Kidney (tissue), 13 donors: ENCODE measurements at regions not wholly inside any gene's neighbourhood (a gene's known extent, or its start where the extent isn't known, plus 50 kb on each side); places are given as distances from the start of the nearest gene placed in this dataset.
"Not testable (repeated sequence)": the region's sequence is repeated elsewhere in the genome, so short reads cannot be mapped to it uniquely, and the experiment has no call there.

Experiments
- DNase-seq, 5 donors: peaks; one replicate each; pipeline ENCODE4 v3.0.0-alpha.2; 2013 to 2020
- FAIRE-seq: peaks from 2 replicates; lab custom pipeline; 2012; peaks lifted over from hg19 to GRCh38; lab: Jason Lieb, UNC
- H3K27ac ChIP-seq, 2 donors: one replicate each; pipeline ENCODE4 v1.7.0; 2013; ENCODE audit warnings: low read depth in 2 of 2, low read length in 2 of 2, inconsistent platforms in 1 of 2
- H3K27me3 ChIP-seq: one replicate; pipeline ENCODE4 v1.7.1; 2013; ENCODE audit warnings: low read length, inconsistent platforms; ENCODE audit not compliant: control insufficient read depth, insufficient read depth
- H3K36me3 ChIP-seq, 3 donors: one replicate each; pipeline versions ENCODE4 v1.7.0 to v1.7.1; 2013; ENCODE audit warnings: low read length in 3 of 3, control low read depth in 1 of 3, inconsistent platforms in 1 of 3; ENCODE audit not compliant: insufficient read depth in 3 of 3, control insufficient read depth in 2 of 3
- H3K4me1 ChIP-seq, 3 donors: one replicate each; pipeline versions ENCODE4 v1.7.0 to v1.7.1; 2013; ENCODE audit warnings: low read length in 3 of 3, inconsistent platforms in 1 of 3, low read depth in 1 of 3; ENCODE audit not compliant: control insufficient read depth in 2 of 3, insufficient read depth in 2 of 3
- H3K4me3 ChIP-seq, 3 donors: one replicate each; pipeline versions ENCODE4 v1.7.0 to v1.8.1; 2013; ENCODE audit warnings: low read length in 3 of 3, control low read depth in 1 of 3, inconsistent platforms in 1 of 3
- H3K9ac ChIP-seq, 3 donors: one replicate each; pipeline versions ENCODE4 v1.7.0 to v1.7.1; 2013; ENCODE audit warnings: low read length in 3 of 3, control low read depth in 1 of 3, inconsistent platforms in 1 of 3
- H3K9me3 ChIP-seq, 3 donors: one replicate each; pipeline versions ENCODE4 v1.7.0 to v1.7.1; 2013; ENCODE audit warnings: low read length in 3 of 3, control low read depth in 1 of 3, inconsistent platforms in 1 of 3; ENCODE audit not compliant: control insufficient read depth in 2 of 3, insufficient read depth in 1 of 3
- intact Hi-C: fragments of 100-400 bp; cut with DNase I; formaldehyde crosslinking; loops from one replicate; pipeline ENCODE4 v1.11.1; 2022
- TF ChIP-seq, protein P1 (sequence below): IDR thresholded peaks from 3 replicates; pipeline ENCODE4 v1.5.1; 2012; ENCODE audit warnings: mild to moderate bottlenecking, moderate library complexity, borderline replicate concordance; ENCODE audit not compliant: insufficient read depth; ENCODE audit errors: extremely low read depth
- donor health status: control.
- donor health status: control.
- donor health status: control.
- donor health status: control.
- donor health status: control.
- donor health status: DM: yes; HTN: yes; CAD: no.
- donor health status: Normal renal cell carcinoma (clear cell type).

DNA sequence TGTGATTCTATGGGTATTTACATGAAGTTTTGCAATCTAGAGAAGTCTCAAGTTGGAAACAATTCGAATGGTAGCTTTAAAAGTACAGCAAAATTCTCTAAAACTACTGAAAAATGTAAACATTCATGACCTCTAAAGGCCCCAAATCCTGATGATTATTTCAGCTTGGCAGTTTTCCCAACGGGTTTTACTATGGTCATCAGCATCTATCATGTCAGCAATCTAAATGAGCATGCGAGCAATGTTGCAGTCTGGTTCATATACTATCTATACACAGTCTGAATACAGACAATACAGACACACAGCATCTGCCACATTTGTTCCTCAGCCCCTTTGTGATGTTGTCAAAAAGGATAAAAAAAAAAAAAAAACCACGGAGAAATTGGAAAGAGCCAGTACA, 790.3 kb upstream of the HTR2C start:
- Histone ChIP-seq H3K27ac (no peak overlapping the region), H3K4me3 (no peak overlapping the region), H3K9ac (no peak overlapping the region), H3K9me3 (no peaks in the 10 kb centered on the region), H3K36me3 (no peaks in the 10 kb centered on the region), H3K27me3 (no peaks in the 10 kb centered on the region), H3K4me1 (no peaks in the 10 kb centered on the region)
- intact Hi-C loops: no loop called here
- TF ChIP-seq, protein P1, sequence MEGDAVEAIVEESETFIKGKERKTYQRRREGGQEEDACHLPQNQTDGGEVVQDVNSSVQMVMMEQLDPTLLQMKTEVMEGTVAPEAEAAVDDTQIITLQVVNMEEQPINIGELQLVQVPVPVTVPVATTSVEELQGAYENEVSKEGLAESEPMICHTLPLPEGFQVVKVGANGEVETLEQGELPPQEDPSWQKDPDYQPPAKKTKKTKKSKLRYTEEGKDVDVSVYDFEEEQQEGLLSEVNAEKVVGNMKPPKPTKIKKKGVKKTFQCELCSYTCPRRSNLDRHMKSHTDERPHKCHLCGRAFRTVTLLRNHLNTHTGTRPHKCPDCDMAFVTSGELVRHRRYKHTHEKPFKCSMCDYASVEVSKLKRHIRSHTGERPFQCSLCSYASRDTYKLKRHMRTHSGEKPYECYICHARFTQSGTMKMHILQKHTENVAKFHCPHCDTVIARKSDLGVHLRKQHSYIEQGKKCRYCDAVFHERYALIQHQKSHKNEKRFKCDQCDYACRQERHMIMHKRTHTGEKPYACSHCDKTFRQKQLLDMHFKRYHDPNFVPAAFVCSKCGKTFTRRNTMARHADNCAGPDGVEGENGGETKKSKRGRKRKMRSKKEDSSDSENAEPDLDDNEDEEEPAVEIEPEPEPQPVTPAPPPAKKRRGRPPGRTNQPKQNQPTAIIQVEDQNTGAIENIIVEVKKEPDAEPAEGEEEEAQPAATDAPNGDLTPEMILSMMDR: no peak
- DNase-seq (peak in 2 of 5 donors; percentile 8 to 12), FAIRE-seq (no peak)

DNA sequence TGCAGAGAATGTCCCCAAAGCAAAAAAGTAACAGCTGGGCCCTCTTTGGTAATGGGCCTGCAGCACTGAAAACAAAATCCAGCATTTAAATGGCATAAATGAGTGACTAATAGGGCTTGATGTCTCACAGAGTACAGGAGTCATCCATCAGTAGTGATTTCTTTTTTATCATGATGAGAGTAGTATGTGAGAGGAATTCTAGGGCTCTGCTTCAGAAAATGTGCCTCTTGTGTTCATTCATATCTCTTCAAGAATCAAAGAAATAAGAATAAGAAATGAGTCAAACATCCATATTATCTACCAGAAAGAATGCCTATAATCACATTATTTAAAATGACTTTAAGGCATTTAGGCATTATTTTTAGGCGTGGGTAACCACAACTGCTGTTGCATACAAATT, 792.9 kb upstream of the HTR2C start:
- no peak for DNase-seq
- Histone ChIP-seq H3K27me3 (no peaks in the 10 kb centered on the region), H3K9me3 (no peaks in the 10 kb centered on the region), H3K27ac (no peak overlapping the region), H3K4me3 (no peak overlapping the region), H3K4me1 (no peaks in the 10 kb centered on the region), H3K9ac (no peak overlapping the region), H3K36me3 (no peaks in the 10 kb centered on the region)
- intact Hi-C loops: no loop called here
- FAIRE-seq: no peak
- TF ChIP-seq, protein P1: no peak

DNA sequence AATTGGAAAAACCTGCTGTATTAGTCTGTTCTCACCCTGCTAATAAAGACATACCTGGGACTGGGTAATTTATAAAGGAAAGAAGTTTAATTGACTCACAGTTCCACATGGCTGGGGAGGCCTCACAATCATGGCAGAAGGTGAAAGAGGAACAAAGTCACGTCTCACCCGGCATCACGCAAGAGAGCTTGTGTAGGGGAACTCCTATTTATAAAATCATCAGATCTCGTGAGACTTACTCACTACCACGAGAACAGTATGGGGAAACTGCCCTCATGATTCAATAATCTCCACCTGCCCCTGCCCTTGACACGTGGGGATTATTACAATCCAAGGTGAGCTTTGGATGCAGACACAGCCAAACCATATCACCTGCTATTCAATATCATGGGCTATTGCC, 799.1 kb upstream of the HTR2C start:
- H3K4me1 ChIP-seq, H3K27me3 ChIP-seq, FAIRE-seq, H3K9ac ChIP-seq, DNase-seq, H3K9me3 ChIP-seq, intact Hi-C loops, H3K4me3 ChIP-seq, H3K36me3 ChIP-seq, H3K27ac ChIP-seq: not testable (repeated sequence)

DNA sequence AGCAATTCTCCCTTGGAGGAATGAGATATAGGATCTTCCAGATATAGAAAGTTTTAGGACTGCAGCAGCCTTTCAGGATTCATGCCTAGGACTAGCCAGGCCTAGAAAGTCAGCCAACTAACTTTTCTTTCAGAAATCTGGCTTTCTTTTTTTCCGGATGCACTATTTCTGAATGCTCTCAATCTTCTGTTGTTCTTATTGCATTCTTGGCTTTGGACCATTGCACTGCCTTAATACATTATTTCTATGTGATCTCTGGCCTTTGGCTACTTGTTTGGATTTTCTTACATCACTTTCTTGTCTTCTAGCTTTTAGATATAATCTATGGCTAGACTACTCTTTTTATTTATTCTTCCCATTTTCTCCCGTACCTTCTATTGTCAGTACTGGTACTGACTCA, 813.1 kb upstream of the HTR2C start:
- TF ChIP-seq, protein P1: no peak
- DNase-seq (no peak), FAIRE-seq (no peak)
- Histone ChIP-seq H3K9ac (no peak overlapping the region), H3K9me3 (no peaks in the 10 kb centered on the region), H3K4me3 (no peak overlapping the region), H3K27me3 (peaks cover 6% of the 10 kb centered on the region), H3K36me3 (no peaks in the 10 kb centered on the region), H3K4me1 (no peaks in the 10 kb centered on the region), H3K27ac (no peak overlapping the region)
- intact Hi-C loops: no loop called here
